GM19351 (cell line): ENCODE measurements at regions not wholly inside any gene's neighbourhood (a gene's known extent, or its start where the extent isn't known, plus 50 kb on each side); places are given as distances from the start of the nearest gene placed in this dataset.

Experiments used
- ATAC-seq: cut with Tn5 transposase; IDR thresholded peaks from one replicate; pipeline ENCODE4 v1.9.1; 2021; ENCODE audit warnings: mild to moderate bottlenecking, moderate library complexity; ENCODE audit not compliant: unreplicated experiment

DNA sequence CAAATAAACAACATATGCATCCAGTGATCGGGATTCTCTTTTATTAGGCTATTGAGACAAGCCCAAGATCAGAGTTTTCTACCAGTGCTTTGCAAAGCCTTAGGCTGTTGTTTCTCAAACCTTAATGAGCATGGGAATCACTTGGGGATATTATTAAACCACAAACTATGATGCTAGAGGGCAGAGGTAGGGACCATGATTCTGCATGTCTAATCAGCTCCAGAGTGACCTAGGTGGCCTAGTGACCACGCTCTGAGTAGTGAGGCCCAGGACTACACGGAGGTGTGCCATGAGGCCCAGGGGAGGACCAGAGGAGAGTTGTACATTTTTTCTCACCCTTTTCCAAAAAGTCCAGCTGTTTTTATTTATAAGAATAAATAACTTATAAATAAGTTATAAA lies 298.5 kb upstream of the TLE4 start:
- ATAC-seq: no peak

DNA sequence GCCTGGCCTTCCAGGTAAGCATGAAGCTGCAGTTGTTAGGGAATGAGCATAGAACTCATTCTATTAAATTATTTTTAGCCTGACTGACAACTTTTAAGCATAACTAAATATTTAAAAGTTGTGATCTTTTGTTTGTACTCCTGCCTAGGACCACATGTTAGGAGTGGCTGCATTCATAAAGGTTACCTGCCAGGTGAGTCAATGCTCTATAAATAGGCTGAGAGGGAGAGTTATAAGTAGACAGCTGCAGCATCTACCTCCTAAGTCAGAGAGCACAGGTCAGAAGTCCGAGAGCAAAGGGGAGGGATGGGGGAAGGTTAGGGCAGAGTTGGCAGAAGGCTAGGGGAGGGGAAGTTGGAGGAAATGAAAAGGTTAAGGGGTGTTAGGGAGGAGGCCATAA lies 292.4 kb upstream of the TLE4 start:
- no peak for ATAC-seq

DNA sequence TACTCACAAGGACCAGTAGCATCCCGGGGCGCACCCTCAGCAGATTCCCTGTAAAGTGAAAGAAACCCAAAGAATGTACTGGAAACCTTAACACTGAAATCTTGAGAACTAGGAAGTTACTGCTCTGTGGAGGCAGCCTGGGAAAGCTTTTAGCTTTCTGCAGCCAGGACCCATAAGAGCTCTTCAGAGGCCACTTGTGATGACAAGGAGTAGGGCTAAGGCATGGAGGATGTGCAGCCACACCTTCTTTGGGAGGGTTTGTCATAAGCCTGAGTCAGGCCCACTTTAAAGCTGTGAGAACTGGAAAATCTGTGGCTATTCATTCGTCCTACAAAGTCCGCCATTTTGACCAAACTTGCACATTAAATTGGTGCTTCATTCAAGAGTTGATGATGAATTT lies 291.1 kb upstream of the TLE4 start:
- no peak for ATAC-seq

DNA sequence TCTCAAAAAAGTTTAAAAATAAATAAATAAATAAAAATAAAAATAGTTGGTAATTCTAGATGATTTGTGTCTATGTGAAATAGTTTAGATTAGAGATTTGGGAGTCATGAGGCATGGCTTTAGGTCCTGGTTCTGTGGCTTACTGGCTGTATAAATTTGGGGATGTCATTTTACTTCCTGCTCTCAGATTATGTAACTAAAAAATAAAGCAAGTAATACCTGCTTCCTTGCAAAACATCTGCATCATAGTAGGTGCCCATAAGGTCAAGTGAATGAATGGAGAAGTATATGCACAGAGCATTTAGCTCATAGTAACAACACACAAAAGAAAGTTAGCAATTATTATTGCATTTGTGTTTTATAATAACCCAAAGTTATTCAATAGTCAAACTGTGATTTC lies 287.7 kb upstream of the TLE4 start:
- no peak for ATAC-seq

DNA sequence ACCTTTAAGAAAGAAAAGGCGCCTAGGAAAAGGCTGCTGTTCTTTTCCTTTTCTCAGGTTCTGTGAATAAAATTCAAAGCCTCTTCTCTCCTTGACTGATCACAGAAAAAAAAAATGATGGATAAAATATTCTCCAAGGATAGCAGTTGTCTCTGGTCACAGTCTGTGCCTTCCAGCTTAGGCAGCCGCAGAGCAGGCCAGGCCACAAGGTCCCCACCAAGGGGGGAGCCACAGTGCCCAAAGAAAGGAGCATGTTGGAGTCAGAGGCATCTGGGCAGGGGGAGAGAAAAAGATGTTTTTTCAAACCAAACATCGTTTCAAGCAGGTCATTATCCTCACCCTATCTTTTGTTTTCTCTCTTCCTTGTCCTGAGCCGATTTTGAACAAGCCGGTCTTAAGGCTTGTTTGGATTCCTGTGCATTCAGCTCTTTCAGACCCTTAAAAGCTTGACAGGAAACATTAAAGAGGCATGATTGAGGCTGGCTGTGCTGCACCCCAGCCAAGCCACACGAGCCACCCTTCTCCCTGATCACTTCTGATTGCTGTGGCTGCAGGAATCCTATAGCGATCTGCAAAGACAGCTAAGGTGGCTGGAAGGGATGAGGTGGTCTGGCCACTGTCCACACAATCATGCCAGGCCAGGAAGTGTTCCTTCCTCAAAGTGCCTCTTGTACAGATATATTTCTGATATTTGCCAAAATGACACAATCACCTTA lies 284.6 kb upstream of the TLE4 start:
- ATAC-seq: no peak

DNA sequence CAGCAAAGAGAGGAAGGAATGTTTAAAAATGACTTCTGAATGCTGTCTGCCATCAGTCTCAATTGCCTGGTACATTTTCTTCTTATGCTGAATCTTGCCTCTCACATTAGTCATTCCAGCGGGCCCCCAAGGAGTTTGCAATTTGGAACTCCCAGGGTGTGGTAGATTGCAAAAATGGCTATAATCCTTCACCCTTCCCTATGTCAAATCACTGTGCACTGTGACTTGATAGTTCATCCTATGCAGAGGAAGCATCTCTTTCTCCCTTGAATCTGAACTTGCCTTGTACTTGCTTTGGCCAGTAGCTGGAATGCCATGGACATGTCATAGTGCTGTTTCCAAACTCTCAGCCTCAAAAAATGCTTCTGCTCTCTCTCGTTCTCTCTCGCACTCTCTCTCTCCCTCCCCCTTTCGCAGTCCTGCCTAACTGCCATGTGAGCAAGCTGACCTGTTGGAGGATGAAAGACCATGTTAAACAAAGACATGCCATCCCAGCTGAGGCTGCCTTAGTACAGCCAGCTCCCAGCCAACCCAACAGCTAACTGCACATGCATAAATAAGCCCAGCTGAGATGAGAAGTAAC lies 284.0 kb upstream of the TLE4 start:
- no peak for ATAC-seq

DNA sequence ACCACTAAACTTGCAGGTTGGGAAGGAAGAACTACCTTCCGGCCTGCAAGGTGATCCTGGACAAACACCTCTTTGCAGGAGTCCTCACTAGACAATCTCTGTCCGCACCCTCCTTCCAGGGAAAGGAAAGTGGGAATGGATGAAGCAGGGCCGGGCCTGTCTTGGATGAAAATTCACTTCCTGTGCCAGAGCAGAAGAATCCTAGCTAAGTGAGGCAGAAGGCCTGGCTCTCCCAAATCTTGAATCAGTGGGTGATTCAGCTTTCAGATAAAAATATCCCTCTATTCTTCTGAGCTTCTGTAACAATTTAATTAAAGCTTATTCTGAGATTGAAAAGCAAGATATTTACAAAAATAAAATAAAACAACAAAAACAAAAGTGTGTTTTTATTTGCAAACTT lies 281.9 kb upstream of the TLE4 start:
- no peak for ATAC-seq

DNA sequence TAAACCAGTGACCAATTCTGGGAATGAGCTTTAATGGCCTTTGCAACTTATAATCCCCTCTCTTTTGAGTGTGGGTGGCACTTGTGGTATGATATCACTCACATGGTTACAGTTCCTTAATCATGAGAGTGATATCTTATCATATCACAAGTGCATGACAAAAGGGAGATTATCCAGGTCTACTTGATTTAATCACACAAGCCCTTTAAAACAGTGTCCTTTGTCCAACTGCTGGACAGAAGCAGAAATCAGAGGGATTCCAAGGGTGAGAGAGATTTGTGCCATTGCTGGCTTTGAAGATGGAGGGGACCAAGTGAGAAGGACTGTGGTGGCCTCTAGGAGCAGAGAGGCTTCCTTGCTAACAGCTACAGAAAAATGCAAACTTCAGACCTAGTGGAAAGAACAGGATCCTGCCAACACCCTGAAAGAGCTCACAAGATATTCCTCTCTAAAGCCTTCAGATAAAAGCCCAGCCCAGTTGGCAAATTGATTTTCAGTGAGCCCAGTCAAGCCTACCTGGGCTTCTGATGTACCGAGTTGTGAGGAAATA lies 279.0 kb upstream of the TLE4 start:
- no peak for ATAC-seq

DNA sequence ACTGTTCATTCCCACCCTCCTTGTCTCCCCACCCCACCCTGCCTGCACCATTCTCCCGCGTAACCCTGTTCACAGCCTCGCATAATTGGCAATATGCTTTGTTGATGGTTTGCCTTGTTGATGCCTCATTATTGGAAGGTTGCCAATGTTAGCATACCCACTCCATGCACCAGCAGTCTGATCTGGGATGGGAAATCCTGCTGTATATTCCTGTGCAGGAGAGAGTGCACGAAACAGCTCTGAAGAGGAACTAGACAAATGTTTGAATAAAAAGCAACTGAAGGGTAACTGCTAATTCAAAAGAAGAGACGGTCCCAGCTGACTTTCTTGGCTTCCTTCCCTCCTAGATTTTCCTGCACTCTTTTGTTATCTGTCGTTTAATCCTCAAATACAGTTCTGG lies 271.7 kb upstream of the TLE4 start:
- no peak for ATAC-seq

DNA sequence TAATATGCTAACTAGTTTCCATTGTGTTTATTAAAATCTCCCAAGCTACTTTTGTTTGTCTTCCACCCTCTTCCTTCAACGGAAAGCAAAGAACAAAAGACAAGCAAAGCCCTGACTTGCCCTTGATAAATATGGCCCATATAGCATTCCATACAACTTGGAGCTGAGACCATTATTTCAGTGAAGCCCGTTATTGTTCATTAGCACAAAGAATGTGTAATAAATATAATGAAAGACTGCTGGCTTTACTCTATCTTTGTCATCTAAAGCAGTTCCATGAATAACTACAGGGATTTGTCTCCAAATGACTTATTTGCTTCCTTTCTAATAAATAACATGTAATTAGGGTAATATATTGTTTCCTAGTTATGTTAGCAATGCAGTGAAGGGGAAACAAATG lies 270.7 kb upstream of the TLE4 start:
- ATAC-seq: no peak

DNA sequence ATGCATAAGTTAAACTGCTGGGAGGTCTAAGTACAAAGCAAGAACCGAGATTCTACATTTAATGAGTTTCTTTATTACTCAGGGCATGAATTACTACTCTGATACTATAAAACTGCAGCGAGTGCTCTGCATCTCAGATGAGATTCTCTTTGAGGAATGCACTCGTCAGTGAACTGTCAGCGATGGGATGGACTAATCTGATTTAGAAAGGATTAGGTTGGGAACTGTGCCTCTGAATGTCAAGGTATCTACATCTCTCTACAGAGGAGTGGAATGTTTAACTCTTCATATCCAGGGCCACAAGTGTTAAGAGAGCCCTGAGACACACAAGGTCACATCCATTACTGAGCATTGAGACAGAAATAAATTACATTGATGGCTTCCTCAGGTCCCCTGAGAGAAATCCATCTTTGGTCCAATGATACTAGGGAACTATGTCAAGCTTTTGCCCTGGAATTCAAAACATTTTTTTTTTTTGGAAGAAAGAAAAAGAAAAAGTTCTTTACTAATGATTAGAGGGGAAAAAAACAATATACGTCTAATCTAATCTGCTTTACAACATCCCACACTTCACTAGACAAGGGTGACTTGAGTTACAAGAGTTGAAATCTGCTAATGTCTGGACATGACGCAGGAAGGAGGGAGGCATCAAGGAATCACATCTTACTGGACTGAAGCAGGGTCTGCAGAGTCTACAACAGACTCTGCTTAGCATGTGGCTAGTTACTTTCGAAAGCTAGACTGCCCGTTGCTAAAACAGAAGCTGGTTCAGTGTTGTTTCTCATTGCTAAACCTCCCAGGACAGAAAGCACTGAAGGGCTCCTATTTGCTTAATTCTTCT lies 270.0 kb upstream of the TLE4 start:
- ATAC-seq: no peak

DNA sequence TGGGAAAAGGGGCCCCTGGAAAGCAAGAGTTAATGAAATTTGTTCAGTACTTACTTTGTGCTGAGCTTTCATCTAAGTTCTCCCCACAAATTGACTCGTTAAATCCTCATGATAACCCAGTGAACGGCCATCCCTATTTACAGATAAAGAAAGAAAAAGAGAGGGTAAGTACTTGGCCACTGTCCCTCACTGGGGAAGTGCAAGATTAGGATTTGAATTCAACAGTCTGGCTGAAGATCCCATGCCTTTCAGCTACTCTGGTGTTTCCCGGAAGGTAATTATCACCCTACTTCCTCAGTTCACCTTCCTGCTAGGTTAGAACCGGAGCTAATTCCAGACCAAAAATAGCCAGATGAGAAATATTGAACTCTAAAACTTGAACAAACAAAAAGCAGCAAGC lies 269.2 kb upstream of the TLE4 start:
- ATAC-seq: no peak

DNA sequence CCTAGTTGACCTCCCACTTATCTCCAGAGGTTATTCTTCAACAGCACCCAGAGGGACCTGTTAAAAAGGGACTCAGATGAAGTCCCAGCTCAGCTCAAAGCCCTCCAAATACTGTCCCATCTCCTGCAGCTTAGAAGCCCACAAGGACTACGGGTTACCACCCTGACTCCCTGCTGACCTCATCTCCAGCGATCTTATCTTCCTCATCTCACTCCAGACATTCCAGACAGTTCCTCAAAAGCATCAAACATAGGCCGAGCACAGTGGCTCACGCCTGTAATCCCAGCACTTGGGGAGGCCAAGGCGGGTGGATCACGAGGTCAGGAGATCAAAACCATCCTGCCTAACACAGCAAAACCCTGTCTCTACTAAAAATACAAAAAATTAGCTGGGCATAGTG lies 263.8 kb upstream of the TLE4 start:
- no peak for ATAC-seq

DNA sequence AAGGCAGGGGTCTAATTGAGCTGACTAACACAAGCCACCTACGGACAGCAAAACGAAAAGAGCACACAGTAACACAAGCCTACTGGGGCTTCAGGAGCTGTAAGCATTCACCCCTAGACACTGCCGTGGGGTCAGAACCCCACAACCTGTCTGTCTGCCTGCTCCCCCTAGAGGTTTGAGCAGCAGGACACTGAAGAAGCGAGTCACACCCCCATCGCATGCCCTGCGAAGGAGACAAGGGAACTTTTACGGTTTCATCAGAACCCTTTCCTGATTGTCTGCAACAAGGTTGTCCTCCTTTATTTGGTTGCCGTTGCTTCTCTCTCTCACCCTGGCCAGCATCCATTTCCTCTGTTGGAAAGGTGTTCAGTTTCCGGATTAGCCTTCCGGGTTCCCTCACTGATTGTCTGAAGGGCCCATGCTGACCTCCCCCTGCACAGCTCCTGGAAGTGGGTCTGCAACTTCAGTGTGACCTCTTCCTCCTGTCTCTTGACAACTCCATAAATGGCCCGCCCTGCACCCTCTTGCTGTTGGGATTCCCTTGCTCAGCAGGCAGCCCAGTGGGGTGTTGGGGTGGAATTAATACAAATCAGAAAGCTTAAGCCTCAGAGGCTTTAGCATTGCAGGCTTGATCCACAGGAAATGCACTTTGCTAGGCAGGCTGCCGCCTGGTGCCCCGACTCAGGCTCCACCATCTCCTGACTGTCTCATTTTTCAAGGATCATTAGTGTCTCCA lies 258.9 kb upstream of the TLE4 start:
- ATAC-seq: no peak

DNA sequence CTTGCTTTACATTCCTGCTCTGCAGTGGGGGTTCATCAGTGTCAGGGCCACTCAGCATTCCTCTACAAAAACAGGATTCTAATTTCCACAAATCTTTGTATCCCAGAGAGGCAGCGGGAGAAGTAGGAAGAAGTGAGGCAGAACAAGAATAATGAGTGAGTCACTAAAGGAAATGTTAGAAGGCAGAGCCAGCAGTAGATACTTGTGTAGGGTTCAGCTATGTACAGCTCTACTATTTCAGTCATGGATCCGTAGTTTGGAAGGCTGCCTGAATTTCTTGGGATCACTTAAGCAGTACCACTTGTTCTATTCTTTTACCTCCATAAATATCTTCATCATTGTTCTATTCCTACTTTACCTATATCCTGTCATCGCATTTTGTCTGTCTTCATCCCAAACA lies 246.3 kb upstream of the TLE4 start:
- no peak for ATAC-seq

DNA sequence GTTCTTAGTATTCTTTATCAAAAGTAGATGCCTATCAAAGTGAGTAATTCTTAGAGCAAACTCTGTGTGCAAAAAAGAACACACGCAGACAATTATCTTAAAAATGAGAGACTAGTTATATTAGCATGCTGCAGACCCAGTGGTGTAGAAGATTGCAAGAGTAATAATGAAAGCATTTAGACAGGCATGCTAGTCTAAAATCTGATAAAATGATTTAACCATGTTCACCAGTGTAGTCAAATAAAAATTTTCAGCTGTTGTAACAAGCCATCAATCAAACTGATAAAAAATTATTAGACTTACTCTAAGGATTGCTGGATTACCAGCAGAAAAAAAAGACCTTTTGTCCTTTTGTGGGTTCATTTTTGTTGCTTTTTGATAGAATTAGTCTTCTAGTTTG lies 241.9 kb upstream of the TLE4 start:
- no peak for ATAC-seq

DNA sequence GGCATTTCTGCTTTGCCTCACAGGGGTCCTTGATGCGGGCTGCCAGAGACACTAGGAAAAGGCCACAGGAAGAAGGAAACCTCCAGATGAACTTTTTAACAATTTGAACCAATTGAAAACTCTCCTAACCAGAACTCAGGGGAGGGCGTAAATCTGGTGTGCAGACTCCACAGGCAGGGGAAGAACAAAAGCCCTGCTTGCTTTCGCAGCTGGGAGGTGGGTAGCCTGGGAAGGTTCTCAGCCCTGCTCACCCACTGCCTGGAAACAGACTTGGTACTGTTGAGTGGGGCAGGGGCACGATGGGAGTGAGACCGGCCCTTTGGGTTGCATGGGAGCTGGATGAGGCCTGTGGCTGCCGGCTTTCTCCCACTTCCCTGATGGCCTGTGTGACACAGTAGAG lies 237.8 kb upstream of the TLE4 start:
- ATAC-seq: no peak

DNA sequence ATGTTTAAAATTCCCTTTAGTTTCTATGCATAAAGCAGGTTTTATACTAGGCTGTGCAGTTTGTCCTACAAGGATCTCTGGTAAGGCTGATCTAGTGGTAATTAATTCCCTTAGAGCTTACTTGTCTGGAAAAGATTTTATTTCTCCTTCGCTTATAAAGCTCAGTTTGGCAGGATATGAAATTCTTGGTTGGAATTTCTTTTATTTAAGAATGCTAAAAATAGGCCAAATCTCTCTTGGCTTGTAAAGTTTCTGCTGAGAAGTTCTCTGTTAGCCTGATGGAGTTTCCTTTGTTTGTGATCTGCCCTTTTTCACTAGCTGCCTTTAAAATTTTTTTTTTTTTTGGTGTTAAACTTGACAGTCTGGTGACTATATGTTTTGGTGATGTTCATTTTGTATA lies 237.1 kb upstream of the TLE4 start:
- no peak for ATAC-seq

DNA sequence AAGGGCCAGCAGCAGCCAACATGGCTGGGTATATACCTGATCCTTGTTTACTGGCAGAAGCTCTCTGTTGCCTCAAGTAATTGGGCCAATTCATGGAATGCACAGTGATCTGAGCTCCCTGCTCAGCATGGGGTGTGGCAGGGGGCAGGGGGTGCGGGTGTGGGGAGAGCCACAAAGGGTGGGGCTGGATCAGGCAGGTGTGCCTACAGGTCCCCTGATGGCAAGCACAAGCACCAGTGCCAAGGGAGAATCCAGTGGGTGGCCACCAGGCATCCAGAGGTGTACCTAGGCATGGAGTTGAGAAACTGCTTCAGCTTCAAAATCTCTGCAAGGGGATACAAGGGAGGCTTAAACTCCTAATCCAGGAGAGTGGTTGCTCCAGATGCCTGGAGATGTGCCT lies 235.8 kb upstream of the TLE4 start:
- no peak for ATAC-seq

DNA sequence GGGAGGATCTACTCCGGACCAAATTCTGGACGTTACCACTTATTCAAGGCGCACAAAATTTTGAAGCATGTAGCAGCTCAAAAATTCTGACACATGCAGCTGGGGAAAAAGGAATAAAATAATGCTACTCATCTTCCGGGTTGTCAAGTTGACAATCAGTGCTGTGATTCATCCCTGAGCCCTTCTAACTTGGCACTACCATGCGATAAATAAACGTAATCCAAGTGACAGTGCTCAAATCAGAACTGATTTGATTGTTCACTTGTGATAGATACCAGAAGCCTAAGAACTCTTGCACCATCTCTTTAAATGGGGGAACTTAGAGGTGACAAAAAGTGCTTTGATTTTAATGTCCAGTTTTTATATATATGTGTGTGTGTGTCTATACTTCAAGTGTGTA lies 230.2 kb upstream of the TLE4 start:
- ATAC-seq: no peak

DNA sequence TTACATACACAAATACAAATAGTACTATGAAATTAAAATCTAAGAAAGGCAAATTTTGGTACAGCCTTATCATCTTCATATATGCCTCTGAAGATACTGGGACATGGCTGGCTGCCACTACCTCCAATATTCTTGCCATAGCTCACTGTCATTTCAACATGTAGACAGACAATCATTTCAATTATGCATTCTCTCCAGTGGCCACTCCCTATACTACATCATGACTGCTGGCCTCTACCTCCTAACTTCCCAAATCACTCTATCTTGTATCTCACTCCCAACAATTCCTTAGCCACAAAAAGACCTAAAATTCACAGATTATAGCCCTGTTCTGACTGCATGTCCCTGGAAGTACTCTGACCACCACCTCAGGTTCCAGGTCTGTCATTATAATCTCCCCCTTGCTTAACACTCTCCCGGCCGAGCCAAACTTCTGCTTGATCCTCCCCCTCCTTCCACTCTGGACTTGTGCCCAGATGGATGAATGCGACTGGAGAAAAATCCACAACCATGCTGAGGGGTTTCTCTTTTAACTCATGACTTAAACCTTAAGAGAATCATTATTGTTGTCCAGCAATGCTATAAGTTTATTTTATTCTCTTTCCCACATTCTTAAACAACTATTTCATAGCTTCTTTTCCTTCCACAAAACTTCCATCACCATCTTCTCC lies 225.3 kb upstream of the TLE4 start:
- ATAC-seq: no peak
